ENCODE measurements at regions not wholly inside any gene's neighbourhood (a gene's known extent, or its start where the extent isn't known, plus 50 kb on each side); places are given as distances from the start of the nearest gene placed in this dataset.

DNA sequence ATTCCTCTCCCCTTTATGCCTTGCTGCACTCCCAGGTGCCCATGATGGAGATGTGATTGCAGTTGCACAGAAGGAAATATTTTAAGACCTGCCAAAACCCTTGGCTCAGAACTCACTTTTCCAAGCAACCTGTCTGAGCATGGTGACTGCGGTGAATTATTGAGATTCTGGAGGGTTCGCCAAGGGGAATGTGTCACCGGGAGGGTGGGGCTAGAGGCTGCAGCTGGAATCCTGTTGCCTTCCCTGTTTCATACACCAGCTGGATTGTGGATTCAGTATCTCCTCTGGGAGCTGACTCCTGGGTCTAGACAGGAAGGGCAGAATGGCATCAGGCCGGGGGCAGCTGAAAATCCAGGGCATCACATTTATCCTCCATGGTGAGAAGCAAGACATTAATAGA, 527.2 kb downstream of the TMEM114 start:
- no peak for TF ChIP-seq EZH2 (IDR thresholded peaks at IDR 0.05; ENCODE audit: borderline replicate concordance, low read length)
- TF ChIP-seq, protein P1, sequence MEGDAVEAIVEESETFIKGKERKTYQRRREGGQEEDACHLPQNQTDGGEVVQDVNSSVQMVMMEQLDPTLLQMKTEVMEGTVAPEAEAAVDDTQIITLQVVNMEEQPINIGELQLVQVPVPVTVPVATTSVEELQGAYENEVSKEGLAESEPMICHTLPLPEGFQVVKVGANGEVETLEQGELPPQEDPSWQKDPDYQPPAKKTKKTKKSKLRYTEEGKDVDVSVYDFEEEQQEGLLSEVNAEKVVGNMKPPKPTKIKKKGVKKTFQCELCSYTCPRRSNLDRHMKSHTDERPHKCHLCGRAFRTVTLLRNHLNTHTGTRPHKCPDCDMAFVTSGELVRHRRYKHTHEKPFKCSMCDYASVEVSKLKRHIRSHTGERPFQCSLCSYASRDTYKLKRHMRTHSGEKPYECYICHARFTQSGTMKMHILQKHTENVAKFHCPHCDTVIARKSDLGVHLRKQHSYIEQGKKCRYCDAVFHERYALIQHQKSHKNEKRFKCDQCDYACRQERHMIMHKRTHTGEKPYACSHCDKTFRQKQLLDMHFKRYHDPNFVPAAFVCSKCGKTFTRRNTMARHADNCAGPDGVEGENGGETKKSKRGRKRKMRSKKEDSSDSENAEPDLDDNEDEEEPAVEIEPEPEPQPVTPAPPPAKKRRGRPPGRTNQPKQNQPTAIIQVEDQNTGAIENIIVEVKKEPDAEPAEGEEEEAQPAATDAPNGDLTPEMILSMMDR (conservative IDR thresholded peaks at IDR 0.05 in 1 of 2, IDR thresholded peaks at IDR 0.05 in 1 of 2; ENCODE audit: extremely low read depth in 1 of 2, insufficient read depth in 1 of 2, low read depth in 1 of 2, low read length in 2 of 2), result no peak
